Panc1 (cell line): ENCODE measurements at regions not wholly inside any gene's neighbourhood (a gene's known extent, or its start where the extent isn't known, plus 50 kb on each side); places are given as distances from the start of the nearest gene placed in this dataset.

ENCODE experiments used
- ATAC-seq: fragments of 200-7000 bp; cut with Tn5 transposase; 2 replicates; pipeline ENCODE4 v1.9.1; 2020; ENCODE audit warnings: mild to moderate bottlenecking, moderate library complexity
- BruUV-seq: library from RNA; stranded (reverse); fragments of 400-500 nt; replicated peaks from 2 replicates; lab custom pipeline; 2021; lab: Mats Ljungman, UMichigan
- CTCF ChIA-PET: fragments of 300-600 bp; sonication (Branson Sonifier 250); formaldehyde crosslinking; loops from one replicate; lab custom pipeline; 2022; ENCODE audit warnings: antibody characterized with exemption; lab: Charles Lee
- POLR2A ChIA-PET: fragments of 300-600 bp; sonication (Branson Sonifier 250); formaldehyde crosslinking; loops from one replicate; lab custom pipeline; 2022; ENCODE audit warnings: antibody characterized with exemption; lab: Charles Lee
- DNase-seq: peaks from one replicate; pipeline ENCODE4 v3.0.0-alpha.2; 2010; ENCODE audit warnings: low read depth, low spot score
- H3K27ac ChIP-seq: 2 replicates; pipeline ENCODE4 v1.5.1; 2011; ENCODE audit warnings: mild to moderate bottlenecking, low read length, inconsistent platforms
- H3K27me3 ChIP-seq: fragments of 200-500 bp; sonication (Bioruptor generic); 2 replicates; pipeline ENCODE4 v1.6.0; 2014; ENCODE audit warnings: low read length, inconsistent platforms; ENCODE audit not compliant: control insufficient read depth, insufficient read depth
- H3K36me3 ChIP-seq: fragments of 200-500 bp; sonication (Bioruptor generic); 2 replicates; pipeline ENCODE4 v1.5.1; 2014; ENCODE audit warnings: inconsistent platforms, mild to moderate bottlenecking, low read length, moderate library complexity; ENCODE audit not compliant: control insufficient read depth, insufficient read depth
- H3K4me1 ChIP-seq: 2 replicates; pipeline ENCODE4 v1.5.1; 2011; ENCODE audit warnings: inconsistent platforms, mild to moderate bottlenecking, low read length, moderate library complexity; ENCODE audit not compliant: control insufficient read depth, insufficient read depth
- H3K4me3 ChIP-seq, 2 experiments: 2 replicates each; pipeline ENCODE4 v1.5.1; 2011 to 2012; ENCODE audit warnings: low read depth in 2 of 2, low read length in 2 of 2, mild to moderate bottlenecking in 2 of 2, inconsistent platforms in 1 of 2, moderate library complexity in 1 of 2
- H3K9me3 ChIP-seq: fragments of 200-500 bp; sonication (Bioruptor generic); 2 replicates; pipeline ENCODE4 v1.5.1; 2014; ENCODE audit warnings: low read depth, mild to moderate bottlenecking, inconsistent platforms, low read length, moderate library complexity; ENCODE audit not compliant: control insufficient read depth, insufficient read depth
- POLR2AphosphoS5 ChIP-seq: IDR thresholded peaks from 2 replicates; pipeline ENCODE4 v1.6.1; 2012; ENCODE audit warnings: mild to moderate bottlenecking, low read depth, low read length, moderate library complexity
- SIN3A ChIP-seq: IDR thresholded peaks from 2 replicates; pipeline ENCODE4 v1.6.1; 2012; ENCODE audit warnings: low read depth, mild to moderate bottlenecking, low read length, moderate library complexity, borderline replicate concordance; ENCODE audit not compliant: insufficient read depth
- TCF7L2 ChIP-seq: IDR thresholded peaks from 2 replicates; pipeline ENCODE4 v1.6.1; 2011; ENCODE audit warnings: mild to moderate bottlenecking, low read depth, low read length, inconsistent platforms
- in situ Hi-C: cut with HindIII; loops from 2 replicates; pipeline ENCODE4 v1.10.0; 2016; ENCODE audit warnings: low sequenced_read_pairs, low pct_unique_long_range_greater_than_20kb
- intact Hi-C: fragments of 100-400 bp; cut with micrococcal nuclease; formaldehyde crosslinking; loops from one replicate; pipeline ENCODE4 v1.10.0; 2022; ENCODE audit not compliant: unreplicated experiment
- TF ChIP-seq, protein P1 (sequence below): fragments of 450-650 bp; IDR thresholded peaks from 2 replicates; pipeline ENCODE4 v1.5.1; 2017; ENCODE audit warnings: mild to moderate bottlenecking
- TF ChIP-seq, protein P2 (sequence below), 2 experiments: IDR thresholded peaks; 2 replicates each; pipeline ENCODE4 v1.6.1; 2011 to 2012; ENCODE audit warnings: low read depth in 2 of 2, control low read depth in 1 of 2, low read length in 1 of 2, mild to moderate bottlenecking in 1 of 2, moderate library complexity in 1 of 2; ENCODE audit not compliant: insufficient read depth in 1 of 2

DNA sequence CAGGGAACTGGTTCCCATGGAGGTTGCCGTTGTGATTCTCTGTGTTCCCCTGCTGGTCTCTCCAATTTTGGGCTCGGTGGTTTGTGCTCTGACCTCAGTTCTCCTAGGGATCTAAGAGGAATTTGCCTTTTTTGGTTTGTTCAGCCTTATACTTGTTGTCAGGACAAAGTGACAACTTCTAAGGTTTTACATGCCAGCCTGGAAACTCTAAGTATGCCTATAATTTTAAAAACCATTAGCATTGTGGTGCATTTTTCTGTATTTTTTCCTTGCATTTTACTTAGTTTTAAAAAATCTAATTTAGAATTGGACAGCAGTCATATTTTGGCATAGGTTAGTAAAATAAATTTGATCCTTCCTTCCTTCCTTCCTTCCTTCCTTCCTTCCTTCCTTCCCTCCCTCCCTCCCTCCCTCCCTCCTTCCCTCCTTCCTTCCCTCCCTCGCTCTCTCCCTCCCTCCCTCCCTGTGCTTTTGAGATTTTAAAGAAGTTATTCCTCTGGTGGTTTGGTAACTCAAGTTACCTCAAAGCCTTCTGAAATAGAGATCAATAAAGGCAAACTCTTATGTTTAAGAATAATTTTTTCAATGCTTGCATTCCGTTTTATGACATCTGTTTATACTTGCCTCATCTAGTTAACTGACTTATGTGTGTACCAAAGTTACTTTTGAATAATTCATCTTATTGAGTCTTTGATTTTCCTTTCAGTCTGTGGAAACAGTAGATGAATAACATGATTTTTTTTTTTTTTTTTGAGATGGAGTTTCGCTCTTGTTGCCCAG is 141.3 kb upstream of the RGS17 start:
- no peak overlapping the region for H3K27ac ChIP-seq
- POLR2A ChIA-PET = no interaction called here
- intact Hi-C loops = no loop called here
- in situ Hi-C loops = no loop called here
- no TSS peak for BruUV-seq
- no peaks in the 10 kb centered on the region for H3K4me1 ChIP-seq
- no peaks in the 10 kb centered on the region for H3K36me3 ChIP-seq
- CTCF ChIA-PET = no interaction called here
- TF ChIP-seq, protein P1, sequence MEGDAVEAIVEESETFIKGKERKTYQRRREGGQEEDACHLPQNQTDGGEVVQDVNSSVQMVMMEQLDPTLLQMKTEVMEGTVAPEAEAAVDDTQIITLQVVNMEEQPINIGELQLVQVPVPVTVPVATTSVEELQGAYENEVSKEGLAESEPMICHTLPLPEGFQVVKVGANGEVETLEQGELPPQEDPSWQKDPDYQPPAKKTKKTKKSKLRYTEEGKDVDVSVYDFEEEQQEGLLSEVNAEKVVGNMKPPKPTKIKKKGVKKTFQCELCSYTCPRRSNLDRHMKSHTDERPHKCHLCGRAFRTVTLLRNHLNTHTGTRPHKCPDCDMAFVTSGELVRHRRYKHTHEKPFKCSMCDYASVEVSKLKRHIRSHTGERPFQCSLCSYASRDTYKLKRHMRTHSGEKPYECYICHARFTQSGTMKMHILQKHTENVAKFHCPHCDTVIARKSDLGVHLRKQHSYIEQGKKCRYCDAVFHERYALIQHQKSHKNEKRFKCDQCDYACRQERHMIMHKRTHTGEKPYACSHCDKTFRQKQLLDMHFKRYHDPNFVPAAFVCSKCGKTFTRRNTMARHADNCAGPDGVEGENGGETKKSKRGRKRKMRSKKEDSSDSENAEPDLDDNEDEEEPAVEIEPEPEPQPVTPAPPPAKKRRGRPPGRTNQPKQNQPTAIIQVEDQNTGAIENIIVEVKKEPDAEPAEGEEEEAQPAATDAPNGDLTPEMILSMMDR = no peak
- TF ChIP-seq TCF7L2 = no peak
- TF ChIP-seq, protein P2, sequence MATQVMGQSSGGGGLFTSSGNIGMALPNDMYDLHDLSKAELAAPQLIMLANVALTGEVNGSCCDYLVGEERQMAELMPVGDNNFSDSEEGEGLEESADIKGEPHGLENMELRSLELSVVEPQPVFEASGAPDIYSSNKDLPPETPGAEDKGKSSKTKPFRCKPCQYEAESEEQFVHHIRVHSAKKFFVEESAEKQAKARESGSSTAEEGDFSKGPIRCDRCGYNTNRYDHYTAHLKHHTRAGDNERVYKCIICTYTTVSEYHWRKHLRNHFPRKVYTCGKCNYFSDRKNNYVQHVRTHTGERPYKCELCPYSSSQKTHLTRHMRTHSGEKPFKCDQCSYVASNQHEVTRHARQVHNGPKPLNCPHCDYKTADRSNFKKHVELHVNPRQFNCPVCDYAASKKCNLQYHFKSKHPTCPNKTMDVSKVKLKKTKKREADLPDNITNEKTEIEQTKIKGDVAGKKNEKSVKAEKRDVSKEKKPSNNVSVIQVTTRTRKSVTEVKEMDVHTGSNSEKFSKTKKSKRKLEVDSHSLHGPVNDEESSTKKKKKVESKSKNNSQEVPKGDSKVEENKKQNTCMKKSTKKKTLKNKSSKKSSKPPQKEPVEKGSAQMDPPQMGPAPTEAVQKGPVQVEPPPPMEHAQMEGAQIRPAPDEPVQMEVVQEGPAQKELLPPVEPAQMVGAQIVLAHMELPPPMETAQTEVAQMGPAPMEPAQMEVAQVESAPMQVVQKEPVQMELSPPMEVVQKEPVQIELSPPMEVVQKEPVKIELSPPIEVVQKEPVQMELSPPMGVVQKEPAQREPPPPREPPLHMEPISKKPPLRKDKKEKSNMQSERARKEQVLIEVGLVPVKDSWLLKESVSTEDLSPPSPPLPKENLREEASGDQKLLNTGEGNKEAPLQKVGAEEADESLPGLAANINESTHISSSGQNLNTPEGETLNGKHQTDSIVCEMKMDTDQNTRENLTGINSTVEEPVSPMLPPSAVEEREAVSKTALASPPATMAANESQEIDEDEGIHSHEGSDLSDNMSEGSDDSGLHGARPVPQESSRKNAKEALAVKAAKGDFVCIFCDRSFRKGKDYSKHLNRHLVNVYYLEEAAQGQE (IDR thresholded peaks at IDR 0.05; ENCODE audit: insufficient read depth in 1 of 2, low read depth in 2 of 2, low read length in 1 of 2) = no peak
- no peaks in the 10 kb centered on the region for H3K9me3 ChIP-seq
- H3K27me3 ChIP-seq = no peaks in the 10 kb centered on the region
- H3K4me3 ChIP-seq = no peak overlapping the region
- DNase-seq (no peak), ATAC-seq (no peak)

DNA sequence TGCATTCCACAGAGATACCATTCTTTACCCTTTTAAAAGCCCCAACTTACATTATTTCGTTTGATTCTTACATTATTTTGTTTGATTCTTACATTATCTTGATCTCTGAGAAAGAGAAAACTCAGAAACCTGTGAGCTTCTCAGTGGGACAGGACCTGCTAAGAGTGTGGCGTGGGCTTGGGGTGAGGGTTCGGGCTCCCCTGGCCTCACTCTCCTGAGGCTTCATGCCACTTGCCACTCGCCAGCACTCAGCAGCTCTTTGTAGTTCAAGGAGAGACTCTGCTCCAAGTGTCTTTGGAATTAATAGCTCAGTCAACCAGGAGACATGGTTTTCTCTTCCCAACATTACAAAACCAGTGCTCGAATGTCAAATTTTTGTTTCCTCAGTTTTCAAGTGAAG is 132.4 kb upstream of the RGS17 start:
- H3K27ac ChIP-seq = no peak overlapping the region
- ChIA-PET CTCF (no interaction called here), POLR2A (no interaction called here)
- DNase-seq = no peak
- TF ChIP-seq, protein P1 = no peak
- no peak for TF ChIP-seq TCF7L2
- TF ChIP-seq POLR2AphosphoS5 = no peak
- no peak for TF ChIP-seq SIN3A
- TF ChIP-seq, protein P2 (IDR thresholded peaks at IDR 0.05; ENCODE audit: insufficient read depth in 1 of 2, low read depth in 2 of 2, low read length in 1 of 2) = no peak
- H3K36me3 ChIP-seq = no peaks in the 10 kb centered on the region
- no TSS peak for BruUV-seq
- no peak for ATAC-seq
- no peaks in the 10 kb centered on the region for H3K4me1 ChIP-seq
- in situ Hi-C loops = no loop called here
- intact Hi-C loops = no loop called here
- H3K4me3 ChIP-seq = no peak overlapping the region
- H3K9me3 ChIP-seq = no peaks in the 10 kb centered on the region
- H3K27me3 ChIP-seq = no peaks in the 10 kb centered on the region
